ENCODE measurements at regions not wholly inside any gene's neighbourhood (a gene's known extent, or its start where the extent isn't known, plus 50 kb on each side); places are given as distances from the start of the nearest gene placed in this dataset.
"Not testable (repeated sequence)": the region's sequence is repeated elsewhere in the genome, so short reads cannot be mapped to it uniquely, and the experiment has no call there.

- no peak for DNase-seq (ENCODE audit: low spot score)
Observed at GRCh38 chrX:45571453-45571852, 370.8 kb upstream of the DIPK2B start.

- no peak for DNase-seq (ENCODE audit: low spot score)
Observed at GRCh38 chrX:45566456-45566855, 365.8 kb upstream of the DIPK2B start.

- no peak for DNase-seq (ENCODE audit: low spot score)
Observed at GRCh38 chrX:45557387-45557786, 356.7 kb upstream of the DIPK2B start.

- no peak for DNase-seq (ENCODE audit: low spot score)
Observed at GRCh38 chrX:45554736-45555135, 354.1 kb upstream of the DIPK2B start.

- no peak for DNase-seq (ENCODE audit: low spot score)
Observed at GRCh38 chrX:45553417-45553816, 352.7 kb upstream of the DIPK2B start.

- DNase-seq (ENCODE audit: low spot score): not testable (repeated sequence)
Observed at GRCh38 chrX:45546697-45547096, 346.0 kb upstream of the DIPK2B start.

GRCh38 chrX:45540181-45540580, 339.5 kb upstream of the DIPK2B start:
- no peak for DNase-seq (ENCODE audit: low spot score)

GRCh38 chrX:45537936-45538335, 337.3 kb upstream of the DIPK2B start:
- DNase-seq (ENCODE audit: low spot score): no peak

- no peak for DNase-seq (ENCODE audit: low spot score)
Observed at GRCh38 chrX:45527834-45528233, 327.2 kb upstream of the DIPK2B start.

- DNase-seq (ENCODE audit: low spot score): no peak
Observed at GRCh38 chrX:45524805-45525204, 324.1 kb upstream of the DIPK2B start.

- no peak for DNase-seq (ENCODE audit: low spot score)
Observed at GRCh38 chrX:45524296-45524695, 323.6 kb upstream of the DIPK2B start.

GRCh38 chrX:45518552-45518951, 317.9 kb upstream of the DIPK2B start:
- no peak for DNase-seq (ENCODE audit: low spot score)

GRCh38 chrX:45517090-45517973, 316.7 kb upstream of the DIPK2B start:
- peak; percentile 51 for DNase-seq (ENCODE audit: low spot score)

- peak; percentile 57 for DNase-seq (ENCODE audit: low spot score)
Observed at GRCh38 chrX:45515262-45516215, 314.9 kb upstream of the DIPK2B start.

GRCh38 chrX:45513042-45513441, 312.4 kb upstream of the DIPK2B start:
- no peak for DNase-seq (ENCODE audit: low spot score)

GRCh38 chrX:45508454-45508853, 307.8 kb upstream of the DIPK2B start:
- no peak for DNase-seq (ENCODE audit: low spot score)

- DNase-seq (ENCODE audit: low spot score): no peak
Observed at GRCh38 chrX:45506149-45506730, 305.6 kb upstream of the DIPK2B start.

- DNase-seq (ENCODE audit: low spot score): peak; percentile 10
Observed at GRCh38 chrX:45505214-45505613, 304.5 kb upstream of the DIPK2B start.

GRCh38 chrX:45503787-45504362, 303.2 kb upstream of the DIPK2B start:
- DNase-seq (ENCODE audit: low spot score): not testable (repeated sequence)

GRCh38 chrX:45502396-45502795, 301.7 kb upstream of the DIPK2B start:
- DNase-seq (ENCODE audit: low spot score): no peak

GRCh38 chrX:45497290-45497689, 296.6 kb upstream of the DIPK2B start:
- no peak for DNase-seq (ENCODE audit: low spot score)

- no peak for DNase-seq (ENCODE audit: low spot score)
Observed at GRCh38 chrX:45485719-45486118, 285.0 kb upstream of the DIPK2B start.
